ENCODE measurements at regions not wholly inside any gene's neighbourhood (a gene's known extent, or its start where the extent isn't known, plus 50 kb on each side); places are given as distances from the start of the nearest gene placed in this dataset.
"Not testable (repeated sequence)": the region's sequence is repeated elsewhere in the genome, so short reads cannot be mapped to it uniquely, and the experiment has no call there.

- DNase-seq: no peak
Measured at GRCh38 chr14:83019744-83020414, 1486.2 kb upstream of the SEL1L start.

- DNase-seq: no peak
Measured at GRCh38 chr14:83021323-83021722, 1487.7 kb upstream of the SEL1L start.

GRCh38 chr14:83023369-83023768, 1489.7 kb upstream of the SEL1L start:
- DNase-seq: no peak

- DNase-seq: no peak
Measured at GRCh38 chr14:83041224-83041623, 1507.6 kb upstream of the SEL1L start.

GRCh38 chr14:83042858-83043257, 1509.2 kb upstream of the SEL1L start:
- no peak for DNase-seq

GRCh38 chr14:83044001-83044400, 1510.3 kb upstream of the SEL1L start:
- no peak for DNase-seq

- DNase-seq: no peak
Measured at GRCh38 chr14:83047059-83047830, 1513.6 kb upstream of the SEL1L start.

GRCh38 chr14:83053022-83053710, 1519.5 kb upstream of the SEL1L start:
- DNase-seq: no peak

GRCh38 chr14:83058068-83058467, 1524.4 kb upstream of the SEL1L start:
- no peak for DNase-seq

GRCh38 chr14:83071888-83072501, 1538.3 kb upstream of the SEL1L start:
- no peak for DNase-seq

GRCh38 chr14:83085136-83085535, 1551.5 kb upstream of the SEL1L start:
- no peak for DNase-seq

GRCh38 chr14:83085725-83086124, 1552.1 kb upstream of the SEL1L start:
- DNase-seq: no peak

GRCh38 chr14:83091991-83092956, 1558.6 kb upstream of the SEL1L start:
- DNase-seq: not testable (repeated sequence)

- DNase-seq: no peak
Measured at GRCh38 chr14:83096092-83096491, 1562.4 kb upstream of the SEL1L start.

- no peak for DNase-seq
Measured at GRCh38 chr14:83101846-83102245, 1568.2 kb upstream of the SEL1L start.

- DNase-seq: no peak
Measured at GRCh38 chr14:83118029-83118428, 1584.4 kb upstream of the SEL1L start.

GRCh38 chr14:83120187-83120586, 1586.5 kb upstream of the SEL1L start:
- no peak for DNase-seq

GRCh38 chr14:83126076-83126475, 1592.4 kb upstream of the SEL1L start:
- no peak for DNase-seq

GRCh38 chr14:83128783-83129182, 1595.1 kb upstream of the SEL1L start:
- DNase-seq: no peak

GRCh38 chr14:83129496-83129895, 1595.8 kb upstream of the SEL1L start:
- no peak for DNase-seq

- DNase-seq: no peak
Measured at GRCh38 chr14:83133981-83134645, 1600.5 kb upstream of the SEL1L start.

GRCh38 chr14:83140756-83141155, 1607.1 kb upstream of the SEL1L start:
- no peak for DNase-seq
